ENCODE measurements at regions not wholly inside any gene's neighbourhood (a gene's known extent, or its start where the extent isn't known, plus 50 kb on each side); places are given as distances from the start of the nearest gene placed in this dataset.
"Not testable (repeated sequence)": the region's sequence is repeated elsewhere in the genome, so short reads cannot be mapped to it uniquely, and the experiment has no call there.

DNA sequence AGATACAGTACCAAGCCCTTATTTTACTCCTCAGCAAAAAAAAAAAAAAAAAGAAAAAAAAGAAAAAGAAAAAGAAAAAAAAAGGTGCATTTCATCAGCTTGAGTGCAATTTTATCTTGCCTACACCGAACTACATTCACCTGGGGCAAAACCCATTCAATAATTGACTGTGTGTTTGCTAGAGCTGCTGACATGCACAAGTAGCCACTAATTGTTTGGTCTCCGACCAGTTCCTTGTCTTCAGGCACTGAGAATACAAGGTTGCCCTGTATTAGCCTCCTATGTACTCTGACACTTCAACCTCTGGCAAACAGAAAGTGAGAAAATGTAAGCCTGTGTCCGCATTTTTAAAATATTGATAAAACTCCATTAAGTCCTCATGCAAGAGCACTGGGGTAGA is 1579.4 kb upstream of the LRRTM3 start:
- DNase-seq (ENCODE audit: low spot score): no peak

DNA sequence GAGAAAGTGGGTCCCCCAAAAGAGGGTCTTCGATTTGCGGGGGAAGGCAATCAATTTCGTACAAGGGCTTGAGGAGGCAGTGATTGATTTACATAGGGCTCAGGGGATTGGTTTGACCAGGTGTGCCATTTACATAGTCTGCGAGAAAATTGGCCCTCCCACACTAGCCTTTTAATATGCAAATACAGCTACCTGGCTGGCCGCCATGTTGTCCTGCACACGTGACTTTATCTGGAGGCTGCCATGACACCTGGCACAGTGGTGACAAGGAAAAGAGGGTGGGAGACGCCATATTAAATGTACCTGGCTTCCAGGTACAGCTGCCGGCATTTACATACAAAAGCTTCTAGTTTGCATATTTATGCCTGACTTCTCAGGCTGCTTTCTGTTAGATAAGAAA is 1577.2 kb upstream of the LRRTM3 start:
- DNase-seq (ENCODE audit: low spot score): no peak

DNA sequence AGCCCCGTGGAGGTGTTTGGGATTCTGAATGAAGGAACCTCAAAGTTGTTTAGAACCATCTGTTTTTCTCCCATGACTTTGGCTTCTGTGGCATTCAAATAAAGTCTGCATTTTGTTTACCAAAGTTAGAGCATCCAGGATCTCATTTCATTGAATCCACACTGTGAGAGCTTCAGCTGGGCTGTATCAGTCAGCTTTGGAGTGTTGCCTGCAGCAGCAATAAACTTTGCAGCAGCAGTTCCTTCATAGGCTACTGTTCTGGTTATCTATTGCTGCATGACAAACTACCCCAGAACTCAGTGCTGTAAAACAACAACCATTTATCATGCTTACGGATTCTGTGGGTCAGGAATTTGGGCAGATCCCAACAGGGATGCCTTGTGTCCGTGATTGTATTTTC is 1575.2 kb upstream of the LRRTM3 start:
- no peak for DNase-seq (ENCODE audit: low spot score)

DNA sequence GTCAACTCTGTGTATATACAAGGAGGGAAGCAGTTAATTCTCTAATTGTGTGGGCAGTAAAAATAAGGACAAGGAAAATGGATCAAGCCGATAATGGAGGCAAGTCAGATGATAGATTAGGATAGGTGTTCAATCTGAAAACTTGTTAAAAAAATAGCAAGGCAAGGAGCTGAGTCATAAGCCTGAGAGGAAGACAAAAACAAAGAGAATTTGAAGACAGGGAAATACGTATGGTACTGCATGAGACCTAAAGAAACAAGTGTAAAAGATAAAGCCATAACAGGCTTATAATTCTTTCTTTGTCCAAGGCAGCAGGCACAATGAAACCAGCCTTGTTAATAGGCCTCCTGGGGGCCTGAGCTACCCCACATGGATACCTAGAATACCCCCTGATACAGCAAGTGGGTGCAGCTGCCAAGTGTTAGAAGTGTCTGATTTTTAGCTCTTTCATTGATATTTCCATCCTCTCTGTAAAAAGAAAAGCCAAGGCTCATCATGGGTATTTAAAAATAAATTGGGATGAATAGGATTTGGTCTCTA is 1570.6 kb upstream of the LRRTM3 start:
- DNase-seq (ENCODE audit: low spot score): no peak

DNA sequence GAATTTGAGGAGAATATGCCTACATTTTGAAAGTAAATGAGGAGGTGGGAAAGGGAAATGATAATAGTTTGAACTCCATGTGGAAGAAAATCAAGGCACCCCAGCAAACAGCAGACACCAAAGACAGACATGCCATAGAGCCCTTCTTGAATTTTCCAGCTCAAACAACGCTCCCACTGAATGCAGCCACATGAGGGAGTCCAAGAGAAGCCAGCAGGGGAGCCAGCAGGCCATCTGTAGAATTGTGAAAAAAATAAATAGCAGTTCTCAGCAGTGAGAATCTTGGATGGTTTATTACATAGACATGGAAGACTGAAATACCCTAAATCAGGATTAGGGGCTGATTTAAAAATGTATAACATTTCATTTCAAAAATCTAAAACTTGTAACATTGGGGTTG is 1567.3 kb upstream of the LRRTM3 start:
- peak; percentile 16 for DNase-seq (ENCODE audit: low spot score)

DNA sequence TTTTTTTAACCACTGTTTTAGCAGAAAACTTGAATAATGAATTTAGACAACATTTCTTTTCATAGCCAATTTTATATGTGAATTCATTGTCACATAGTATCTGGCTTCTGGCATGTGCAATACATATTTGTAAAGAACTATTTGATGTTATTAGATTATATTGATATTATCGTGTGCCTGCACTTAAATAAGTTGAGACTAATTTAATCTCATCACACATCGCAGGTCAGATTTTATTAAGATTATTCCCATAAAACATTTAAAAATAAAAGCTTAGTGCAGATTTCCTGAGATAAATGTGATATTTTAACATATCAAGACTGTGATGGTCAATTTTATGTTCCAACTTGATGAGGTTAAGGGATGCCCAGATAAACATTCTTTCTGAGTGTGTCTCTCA is 1565.3 kb upstream of the LRRTM3 start:
- no peak for DNase-seq (ENCODE audit: low spot score)

DNA sequence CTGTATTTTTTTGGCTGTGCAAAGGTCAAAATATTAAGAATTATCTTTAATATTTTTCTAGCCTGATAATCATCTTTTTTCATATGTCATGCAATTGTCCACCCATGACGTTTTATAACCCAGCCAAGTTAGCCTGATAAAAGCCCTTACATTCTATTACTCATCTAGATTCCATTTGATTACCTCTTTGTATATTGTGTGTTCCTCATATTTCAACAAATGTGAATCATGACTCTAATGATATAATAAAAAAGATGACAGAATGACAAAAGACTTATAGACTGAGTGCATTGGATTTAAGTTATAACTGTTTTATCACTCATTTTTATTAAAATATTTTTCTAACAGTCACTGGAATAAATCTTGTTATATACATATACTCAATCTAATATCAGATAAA is 1560.0 kb upstream of the LRRTM3 start:
- no peak for DNase-seq (ENCODE audit: low spot score)

DNA sequence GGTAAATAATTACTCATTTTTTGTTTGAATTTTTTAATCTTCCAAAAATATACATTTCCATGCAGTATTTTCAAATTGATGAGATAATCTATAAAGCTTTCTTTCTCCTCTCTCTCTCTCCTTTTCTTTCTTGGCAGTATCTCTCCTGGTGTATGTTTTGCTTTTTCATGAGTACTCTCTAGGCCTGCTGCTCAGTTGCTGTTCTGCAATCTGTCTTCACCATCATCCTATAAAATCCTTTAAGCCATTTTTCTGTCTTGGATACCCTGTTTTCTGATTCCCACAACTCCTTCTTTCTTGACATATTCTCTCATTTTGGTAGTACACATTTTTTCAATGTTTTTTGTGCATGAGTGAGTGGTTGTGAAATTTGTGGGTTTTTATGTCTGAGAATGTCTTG is 1558.1 kb upstream of the LRRTM3 start:
- DNase-seq (ENCODE audit: low spot score): no peak

DNA sequence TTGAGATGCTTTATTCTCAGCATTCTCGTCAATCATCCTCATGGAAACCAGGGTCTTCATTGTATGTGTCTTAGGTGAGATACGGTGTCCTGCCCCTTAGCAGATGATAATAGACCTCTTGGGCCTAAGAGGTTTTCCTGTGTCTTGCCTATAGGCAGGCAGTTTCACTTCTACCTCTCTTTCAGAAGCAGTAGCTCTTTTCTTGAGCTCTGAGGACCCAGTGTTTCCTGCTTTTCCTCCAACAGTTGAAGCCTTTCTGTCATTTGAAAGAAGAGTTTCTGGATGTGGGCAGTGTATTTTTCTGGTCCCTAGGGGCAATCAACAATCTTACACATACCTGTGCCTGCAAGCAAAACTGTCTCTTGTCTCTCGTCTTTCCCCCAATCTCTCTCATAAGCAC is 1550.3 kb upstream of the LRRTM3 start:
- DNase-seq (ENCODE audit: low spot score): no peak

DNA sequence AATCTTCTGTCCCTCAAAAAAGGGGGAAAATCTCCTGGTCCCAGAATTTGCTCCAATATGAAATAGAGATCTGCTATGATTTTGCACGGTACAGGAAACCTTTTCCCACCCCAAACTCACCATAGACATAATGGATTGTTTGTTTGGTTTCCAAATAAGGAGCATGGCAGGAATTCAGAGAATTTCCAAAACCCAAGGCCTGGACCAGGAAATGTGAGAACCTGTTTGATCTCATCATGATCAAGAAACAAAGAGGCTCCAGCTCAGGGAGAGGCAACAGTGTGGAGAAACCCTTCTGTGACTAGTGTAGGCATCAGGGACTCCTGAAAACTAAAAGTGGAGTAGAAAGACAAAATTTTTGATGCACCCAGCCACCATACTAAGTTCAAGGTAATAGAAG is 1548.1 kb upstream of the LRRTM3 start:
- DNase-seq (ENCODE audit: low spot score): peak; percentile 4

DNA sequence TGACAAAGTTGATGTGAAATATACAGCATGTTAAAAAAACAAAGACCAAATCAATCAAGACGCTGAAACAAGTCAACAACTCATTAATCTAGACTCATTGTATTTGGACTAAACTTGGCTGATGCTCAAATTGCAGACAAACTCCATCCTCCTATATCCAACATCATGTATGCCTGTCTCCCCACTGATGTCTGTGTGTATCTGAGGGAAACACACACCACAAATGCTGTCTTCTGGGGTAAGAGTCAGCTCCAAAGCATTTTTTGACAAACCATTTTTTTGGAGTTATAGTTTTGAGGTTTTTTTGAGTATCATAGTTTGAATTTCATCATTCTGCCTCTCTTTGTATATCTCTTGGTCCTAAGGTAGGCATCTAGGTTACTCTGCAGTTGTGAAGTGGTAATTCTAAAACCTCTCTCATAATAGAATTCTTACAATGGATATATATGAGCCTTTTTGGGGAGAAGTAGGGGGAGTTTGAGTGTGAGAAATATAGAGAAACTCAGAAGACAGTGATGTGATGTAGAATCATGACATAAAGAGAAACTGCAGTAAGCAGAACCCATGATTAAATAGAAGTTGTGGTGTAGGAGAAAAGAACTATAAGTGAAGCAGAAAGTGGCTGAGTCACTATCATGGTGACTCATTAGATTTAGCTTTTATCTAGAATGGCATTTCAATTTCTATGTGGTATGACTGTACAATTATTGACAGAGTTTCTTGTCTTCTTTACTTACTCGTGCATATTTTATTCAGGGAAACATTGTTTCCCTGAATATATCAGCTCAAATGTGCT is 1531.1 kb upstream of the LRRTM3 start:
- DNase-seq (ENCODE audit: low spot score): peak; percentile 43

DNA sequence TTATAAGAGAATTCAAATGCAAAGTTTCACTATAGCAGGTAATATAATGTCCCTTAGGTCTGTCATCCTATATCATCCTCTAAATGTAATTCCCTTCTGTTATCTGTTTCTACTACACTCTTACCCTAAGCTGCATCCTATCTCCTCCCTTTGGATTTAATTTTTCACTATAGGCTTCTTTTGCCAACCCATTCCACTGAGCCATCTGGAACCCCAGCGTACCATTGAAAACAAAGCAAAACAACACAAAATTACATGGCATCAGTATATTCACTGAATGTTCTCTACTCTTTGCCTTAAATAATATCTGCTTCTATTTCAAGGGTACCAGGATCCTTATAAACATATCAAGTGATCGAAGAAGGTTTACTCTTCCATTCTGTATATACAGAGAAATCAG is 1530.2 kb upstream of the LRRTM3 start:
- no peak for DNase-seq (ENCODE audit: low spot score)

DNA sequence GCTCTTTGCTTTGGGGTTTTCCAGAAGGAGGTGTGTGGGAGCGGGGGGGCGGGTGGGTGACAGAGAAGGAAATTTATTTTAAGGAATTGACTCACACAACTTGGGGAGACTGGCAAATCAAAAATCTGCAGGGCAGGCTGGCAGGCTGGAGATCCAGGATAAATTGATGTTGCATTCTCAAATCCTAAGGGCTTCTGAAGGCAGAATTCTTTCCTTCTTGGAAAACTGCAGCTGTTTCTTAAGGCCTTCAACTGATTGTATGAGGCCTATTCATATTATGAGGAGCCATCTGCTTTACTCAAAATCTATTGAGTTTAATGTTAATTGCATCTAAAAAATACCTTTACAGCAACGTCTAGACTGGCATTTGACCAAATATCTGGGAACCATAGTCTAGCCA is 1528.8 kb upstream of the LRRTM3 start:
- no peak for DNase-seq (ENCODE audit: low spot score)

DNA sequence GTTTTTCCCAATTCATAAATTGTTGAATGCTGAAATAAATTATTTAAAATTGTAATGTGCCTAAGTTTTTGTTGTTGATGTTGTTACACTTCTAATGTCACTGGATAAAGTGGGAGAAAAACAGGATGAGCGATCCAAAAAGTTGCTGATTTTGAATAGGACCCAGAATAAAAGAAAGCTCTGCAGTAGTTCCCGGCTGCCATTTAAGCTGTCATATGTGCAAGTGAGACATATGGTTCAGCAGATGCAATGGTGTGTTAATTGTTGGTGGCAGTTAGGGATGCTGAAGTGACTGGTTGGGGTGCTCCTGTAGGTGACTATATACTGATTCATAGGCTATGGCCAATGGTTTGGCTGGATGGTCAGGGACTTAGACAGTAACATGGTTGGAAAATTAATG is 1517.4 kb upstream of the LRRTM3 start:
- DNase-seq (ENCODE audit: low spot score): no peak

DNA sequence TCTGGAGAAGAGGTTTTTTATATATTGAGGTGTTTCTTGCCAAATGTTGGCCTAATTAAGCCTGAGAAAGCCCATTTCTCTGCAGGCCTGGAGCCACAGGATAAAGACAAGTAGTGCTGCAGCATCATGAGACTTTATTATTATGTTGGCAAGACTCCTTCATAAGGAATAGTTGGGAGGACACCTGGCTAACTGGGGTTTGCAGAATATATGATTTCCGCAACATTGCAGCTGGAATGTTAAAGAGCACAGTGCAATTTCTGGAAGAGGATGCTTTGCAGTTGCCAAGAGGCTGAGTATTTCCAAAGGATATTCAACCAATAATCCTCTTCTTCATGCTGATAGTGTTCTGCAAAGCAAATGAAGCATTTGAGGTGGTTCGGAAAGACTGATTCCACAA is 1512.8 kb upstream of the LRRTM3 start:
- no peak for DNase-seq (ENCODE audit: low spot score)

DNA sequence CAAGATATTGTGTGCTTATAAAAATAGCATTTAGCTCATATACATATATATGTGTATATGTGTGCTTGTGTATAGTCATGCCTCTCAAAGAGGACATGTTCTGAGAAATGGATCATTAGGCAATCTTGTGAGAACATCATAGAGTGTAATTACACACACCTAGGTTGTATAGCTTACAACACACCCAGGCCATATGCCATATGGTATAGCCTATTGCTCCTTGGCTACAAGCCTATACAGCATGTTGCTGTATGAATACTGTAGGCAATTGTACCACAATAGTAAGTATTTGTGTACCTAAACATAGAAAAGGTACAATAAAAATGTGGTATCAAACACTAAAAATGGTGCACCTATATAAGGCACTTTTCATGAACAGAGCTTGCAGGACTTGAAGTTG is 1510.5 kb upstream of the LRRTM3 start:
- DNase-seq (ENCODE audit: low spot score): no peak

DNA sequence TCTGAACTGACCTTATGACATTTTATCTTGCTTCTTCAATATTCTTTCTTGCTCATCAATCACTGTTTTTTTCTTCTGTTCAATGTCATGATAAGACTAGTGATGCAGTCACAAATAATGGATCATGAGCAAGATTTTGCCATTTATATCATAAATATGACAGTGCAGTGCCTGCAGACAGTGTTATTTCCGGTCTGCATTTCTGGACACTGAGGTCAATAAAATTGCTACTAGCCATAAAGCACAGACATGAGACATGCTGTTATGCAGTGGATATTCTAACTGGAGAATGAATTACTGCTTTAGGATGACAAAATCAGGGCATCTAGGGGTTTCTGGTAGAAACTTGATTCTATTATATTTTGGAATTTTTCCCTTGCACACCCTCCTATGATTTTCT is 1509.7 kb upstream of the LRRTM3 start:
- no peak for DNase-seq (ENCODE audit: low spot score)

DNA sequence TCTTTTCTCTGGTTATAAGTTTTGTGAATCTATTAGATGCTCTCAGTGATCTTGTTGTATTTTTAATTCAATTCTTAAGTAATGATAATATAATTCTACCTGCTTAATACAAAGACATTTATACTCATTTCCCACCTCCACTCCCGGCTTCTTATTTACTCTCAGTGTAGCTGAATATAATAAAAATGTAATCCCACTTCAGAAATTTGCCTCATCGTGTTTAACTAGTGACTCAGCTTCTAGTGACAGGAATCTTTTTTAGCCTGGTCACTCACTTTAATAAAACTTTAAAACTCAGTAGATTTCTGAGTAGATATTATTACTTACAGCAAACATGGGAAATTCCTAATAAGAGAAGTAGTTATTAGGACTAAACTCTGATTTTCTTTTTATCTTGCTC is 1506.2 kb upstream of the LRRTM3 start:
- no peak for DNase-seq (ENCODE audit: low spot score)

DNA sequence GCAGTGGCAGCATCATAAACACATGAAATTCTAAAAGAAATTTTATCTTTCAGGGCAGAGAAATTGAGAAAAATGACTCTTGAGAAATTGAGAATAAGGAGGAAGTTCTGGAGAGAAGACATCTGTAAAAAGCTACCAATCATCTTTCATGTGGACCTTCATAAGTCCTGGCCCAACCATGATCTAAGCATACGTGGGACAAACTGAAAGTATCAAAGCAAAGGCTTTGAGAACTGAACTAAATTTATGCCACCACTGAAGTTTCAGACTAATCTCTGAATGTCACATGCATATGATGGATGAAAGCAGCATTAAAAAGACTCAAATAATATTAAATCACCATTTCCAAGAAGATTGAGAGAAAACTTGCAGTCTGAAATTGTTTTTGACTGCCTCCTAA is 1502.8 kb upstream of the LRRTM3 start:
- no peak for DNase-seq (ENCODE audit: low spot score)

DNA sequence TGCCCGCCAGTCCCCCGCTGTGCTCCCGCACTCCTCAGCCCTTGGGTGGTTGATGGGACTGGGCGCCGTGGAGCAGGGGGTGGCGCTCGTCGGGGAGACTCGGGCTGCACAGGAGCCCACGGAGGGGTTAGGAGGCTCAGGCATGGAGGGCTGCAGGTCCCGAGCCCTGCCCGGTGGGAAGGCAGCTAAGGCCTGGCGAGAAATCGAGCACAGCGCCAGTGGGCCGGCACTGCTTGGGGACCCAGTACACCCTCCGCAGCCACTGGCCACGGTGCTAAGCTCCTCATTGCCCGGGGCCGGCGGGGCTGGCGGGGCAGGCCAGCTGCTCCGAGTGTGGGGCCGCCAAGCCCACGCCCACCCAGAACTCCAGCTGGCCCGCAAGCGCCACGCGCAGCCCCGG is 1496.5 kb upstream of the LRRTM3 start:
- DNase-seq (ENCODE audit: low spot score): not testable (repeated sequence)

DNA sequence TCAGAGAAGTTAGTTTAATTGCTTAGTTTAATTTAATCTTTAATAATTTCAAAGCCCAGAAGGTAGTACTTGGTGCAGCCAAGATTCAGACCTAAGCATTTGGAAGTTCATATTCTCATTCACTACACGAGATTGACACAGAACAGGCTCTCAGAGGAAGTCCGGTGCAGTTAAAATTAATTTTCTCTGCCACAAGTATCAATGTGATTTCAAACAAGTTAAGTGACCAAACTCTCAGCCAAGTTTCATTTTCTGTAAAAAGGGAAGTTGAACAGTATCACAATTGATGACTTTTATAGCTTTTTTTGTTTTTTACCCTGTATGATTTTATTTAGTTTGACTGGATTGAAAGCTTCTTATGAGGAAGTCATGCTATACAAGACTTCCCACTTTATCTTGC is 1494.9 kb upstream of the LRRTM3 start:
- DNase-seq (ENCODE audit: low spot score): no peak

DNA sequence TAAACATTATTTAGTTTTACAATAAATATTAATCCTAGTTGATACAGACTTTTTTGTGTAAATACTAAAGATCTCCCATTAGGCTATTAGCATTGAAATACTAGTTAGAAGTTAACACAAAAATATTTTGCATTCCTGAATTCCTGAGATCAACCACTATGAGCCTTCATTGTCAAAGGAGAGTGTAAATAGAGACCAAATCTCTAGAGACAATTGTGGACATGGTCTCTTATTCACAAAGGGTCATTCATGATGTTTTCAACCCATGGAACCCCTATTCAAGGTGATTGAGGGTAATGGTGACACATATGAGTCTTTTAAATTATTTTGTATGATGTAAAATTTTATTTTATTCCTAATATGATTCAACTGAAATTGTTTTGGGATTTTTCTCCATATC is 1454.8 kb upstream of the LRRTM3 start:
- no peak for DNase-seq (ENCODE audit: low spot score)

DNA sequence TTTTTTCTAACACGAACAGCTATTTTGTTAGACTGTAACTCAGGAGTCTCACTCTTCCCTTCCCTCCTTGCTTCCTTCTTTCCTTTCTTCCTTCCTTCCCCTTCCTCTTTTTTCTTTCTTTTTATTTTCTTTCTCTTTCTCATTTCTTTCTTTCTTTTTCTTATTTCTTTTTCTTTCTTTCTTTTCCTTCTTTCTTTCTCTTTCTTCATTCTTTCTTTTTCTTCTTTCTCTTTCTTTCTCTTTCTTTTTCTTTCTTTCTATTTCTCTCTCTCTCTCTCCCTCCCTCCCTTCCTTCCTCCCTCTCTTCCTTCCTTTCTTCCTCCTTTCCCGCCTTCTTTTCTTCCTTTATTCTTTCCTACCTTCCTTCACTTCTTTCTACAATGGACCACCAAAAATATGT is 1443.0 kb upstream of the LRRTM3 start:
- no peak for DNase-seq (ENCODE audit: low spot score)

DNA sequence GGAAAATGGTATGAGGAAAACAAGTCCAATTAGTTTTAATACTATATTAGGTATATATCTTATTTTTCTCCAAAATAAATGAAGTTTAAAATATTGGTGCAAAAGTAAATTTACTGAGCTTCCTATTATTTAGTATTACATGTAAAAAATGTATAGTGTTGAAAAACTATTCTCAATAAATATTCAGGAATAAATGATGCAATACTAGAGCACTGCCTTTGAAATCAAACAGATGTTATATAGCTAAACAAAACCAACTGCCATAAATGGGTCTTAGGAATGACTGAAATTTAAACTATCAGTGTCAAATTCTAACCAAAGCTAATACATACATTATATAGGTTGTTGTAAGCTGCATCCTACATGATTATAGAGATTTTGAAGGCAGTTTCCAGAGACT is 1434.0 kb upstream of the LRRTM3 start:
- DNase-seq (ENCODE audit: low spot score): no peak

All from H4 (cell line).